OCI-LY7 (cell line): ENCODE measurements at regions not wholly inside any gene's neighbourhood (a gene's known extent, or its start where the extent isn't known, plus 50 kb on each side); places are given as distances from the start of the nearest gene placed in this dataset.

Experiments used
- BruUV-seq: library from RNA; stranded (reverse); fragments of 400-500 nt; replicated peaks from 2 replicates; lab custom pipeline; 2021; lab: Mats Ljungman, UMichigan
- CTCF ChIA-PET: fragments of 300-600 bp; sonication (Branson Sonifier 250); formaldehyde crosslinking; loops from one replicate; lab custom pipeline; 2022; ENCODE audit warnings: antibody characterized with exemption; ENCODE audit not compliant: unreplicated experiment; lab: Charles Lee
- POLR2A ChIA-PET: fragments of 300-600 bp; sonication (Branson Sonifier 250); formaldehyde crosslinking; loops from one replicate; lab custom pipeline; 2022; ENCODE audit warnings: antibody characterized with exemption; lab: Charles Lee
- DNase-seq: peaks from one replicate; pipeline ENCODE4 v3.0.0-alpha.2; 2015; ENCODE audit warnings: low spot score
- H2AFZ ChIP-seq: fragments of 200-600 bp; sonication (generic), shearing (Covaris generic); 2 replicates; pipeline ENCODE4 v1.6.1; 2014; ENCODE audit warnings: mild to moderate bottlenecking, antibody characterized with exemption, low read length, moderate library complexity
- H3K27ac ChIP-seq: fragments of 200-600 bp; sonication (generic); 2 replicates; pipeline ENCODE4 v1.5.1; 2014; ENCODE audit warnings: mixed run types, low read depth, mild to moderate bottlenecking, moderate library complexity, low read length, inconsistent platforms; ENCODE audit not compliant: poor library complexity, severe bottlenecking
- H3K36me3 ChIP-seq: fragments of 200-600 bp; sonication (generic); 2 replicates; pipeline ENCODE4 v1.6.1; 2014; ENCODE audit warnings: mild to moderate bottlenecking, antibody characterized with exemption, low read length, moderate library complexity, mixed read lengths; ENCODE audit not compliant: insufficient read depth
- H3K4me1 ChIP-seq: fragments of 200-600 bp; sonication (generic); 2 replicates; pipeline ENCODE4 v1.5.1; 2014; ENCODE audit warnings: mild to moderate bottlenecking, low read length; ENCODE audit not compliant: insufficient read depth, poor library complexity, severe bottlenecking
- H3K4me2 ChIP-seq: fragments of 200-600 bp; sonication (generic); 2 replicates; pipeline ENCODE4 v1.6.1; 2014; ENCODE audit warnings: mild to moderate bottlenecking, low read length
- H3K4me3 ChIP-seq: fragments of 200-600 bp; sonication (generic); 2 replicates; pipeline ENCODE4 v1.5.1; 2014; ENCODE audit warnings: mild to moderate bottlenecking, low read depth, low read length; ENCODE audit not compliant: poor library complexity, severe bottlenecking
- H3K79me2 ChIP-seq: fragments of 200-600 bp; sonication (generic); 2 replicates; pipeline ENCODE4 v1.6.1; 2016; ENCODE audit warnings: low read depth, mild to moderate bottlenecking, low read length, moderate library complexity, mixed read lengths; ENCODE audit not compliant: insufficient read depth
- H3K9me2 ChIP-seq: fragments of 200-600 bp; sonication (generic); 2 replicates; pipeline ENCODE4 v1.6.1; 2016; ENCODE audit warnings: mild to moderate bottlenecking, low read length, mixed read lengths; ENCODE audit not compliant: insufficient read depth
- H3K9me3 ChIP-seq: fragments of 200-600 bp; sonication (generic); 2 replicates; pipeline ENCODE4 v1.6.1; 2014; ENCODE audit warnings: mild to moderate bottlenecking, mixed run types, low read length, mixed read lengths
- H4K20me1 ChIP-seq: fragments of 200-600 bp; sonication (generic); 2 replicates; pipeline ENCODE4 v1.6.1; 2014; ENCODE audit warnings: mild to moderate bottlenecking, antibody characterized with exemption, low read length, moderate library complexity, mixed read lengths; ENCODE audit not compliant: insufficient read depth
- CTCF ChIP-seq: fragments of 200-600 bp; sonication (generic); conservative IDR thresholded peaks from 2 replicates; pipeline ENCODE4 v1.5.1; 2014; ENCODE audit warnings: mild to moderate bottlenecking, antibody characterized with exemption, low read length, moderate library complexity, mixed read lengths
- EZH2phosphoT487 ChIP-seq: fragments of 200-600 bp; sonication (generic); IDR thresholded peaks from 2 replicates; pipeline ENCODE4 v1.6.1; 2018; ENCODE audit warnings: low read depth, borderline replicate concordance, mild to moderate bottlenecking, mixed run types, antibody characterized with exemption, low read length, moderate library complexity, mixed read lengths
- intact Hi-C: fragments of 100-400 bp; cut with micrococcal nuclease; formaldehyde crosslinking; loops from one replicate; pipeline ENCODE4 v1.10.0; 2022; ENCODE audit not compliant: unreplicated experiment

- no peaks in the 10 kb centered on the region for H3K79me2 ChIP-seq
- no peaks in the 10 kb centered on the region for H3K9me2 ChIP-seq
- no peak overlapping the region for H3K4me2 ChIP-seq
- no peak for DNase-seq
- H3K27ac ChIP-seq = no peak overlapping the region
- no peaks in the 10 kb centered on the region for H3K4me1 ChIP-seq
- H4K20me1 ChIP-seq = no peaks in the 10 kb centered on the region
- intact Hi-C loops = no loop called here
- POLR2A ChIA-PET = interaction anchor here (0.8 to 1.4 kb wide), 3 partner anchors 9 to 15 kb away, joined by 3 read pairs; no protein-coding TSS in a partner anchor
- no peak overlapping the region for H3K4me3 ChIP-seq
- no peaks in the 10 kb centered on the region for H3K9me3 ChIP-seq
- BruUV-seq = no TSS peak
- no peak overlapping the region for H2AFZ ChIP-seq
- TF ChIP-seq EZH2phosphoT487 (no peak), CTCF (no peak)
- H3K36me3 ChIP-seq = no peaks in the 10 kb centered on the region
- CTCF ChIA-PET = no interaction called here
Observed at GRCh38 chr2:184030245-184030644, 568.1 kb upstream of the ZNF804A start.

- H3K4me3 ChIP-seq = no peak overlapping the region
- no peaks in the 10 kb centered on the region for H3K36me3 ChIP-seq
- H2AFZ ChIP-seq = no peak overlapping the region
- ChIA-PET POLR2A (interaction anchor here (0.6 to 1.4 kb wide), 3 partner anchors 10 to 1469 kb away, joined by 3 to 5 read pairs (median 3); no protein-coding TSS in a partner anchor), CTCF (no interaction called here)
- no peak overlapping the region for H3K4me2 ChIP-seq
- BruUV-seq = no TSS peak
- H3K9me3 ChIP-seq = no peaks in the 10 kb centered on the region
- H3K27ac ChIP-seq = no peak overlapping the region
- no peaks in the 10 kb centered on the region for H3K79me2 ChIP-seq
- intact Hi-C loops = no loop called here
- no peak for DNase-seq
- no peaks in the 10 kb centered on the region for H3K9me2 ChIP-seq
- H4K20me1 ChIP-seq = no peaks in the 10 kb centered on the region
- no peak for TF ChIP-seq EZH2phosphoT487
- no peak for TF ChIP-seq CTCF
- H3K4me1 ChIP-seq = no peaks in the 10 kb centered on the region
Observed at GRCh38 chr2:184030989-184031388, 567.3 kb upstream of the ZNF804A start.

DNA sequence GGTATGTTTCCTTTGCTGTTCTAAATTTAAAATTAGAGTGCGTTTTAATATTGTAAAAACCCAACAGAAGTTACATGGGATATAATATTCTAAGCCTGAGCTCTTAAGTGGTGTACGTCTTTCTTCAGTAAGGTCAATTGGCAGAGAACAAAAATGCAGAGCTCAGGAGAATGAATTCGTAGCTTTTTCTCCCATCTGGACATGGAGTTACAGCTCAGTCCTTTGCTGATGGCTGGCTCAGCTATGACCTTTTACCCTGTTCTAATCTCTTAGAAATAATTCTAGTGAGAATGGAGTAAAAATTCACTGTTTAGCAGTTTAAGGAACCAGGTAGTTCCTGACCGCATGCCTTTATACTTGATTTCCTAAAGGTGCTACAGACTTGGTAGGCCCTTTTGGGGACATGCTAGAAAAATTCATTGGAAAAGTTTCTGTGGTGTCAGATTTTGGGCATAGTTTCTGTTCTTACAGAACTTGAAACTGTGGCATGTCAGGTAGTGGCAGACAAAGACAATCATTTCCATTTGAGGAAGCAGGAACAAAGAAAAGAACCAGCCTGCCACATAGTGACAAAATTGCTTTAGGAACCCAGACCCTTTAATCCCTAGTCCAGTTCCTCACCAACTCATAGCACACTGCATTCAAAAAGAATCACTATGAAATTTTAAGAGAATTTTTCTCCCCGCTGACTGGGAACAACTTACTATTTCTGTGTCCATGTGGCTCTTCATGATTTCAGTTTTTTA lies 566.8 kb upstream of the ZNF804A start:
- ChIA-PET POLR2A (interaction anchor here (0.6 to 1.4 kb wide), 3 partner anchors 9 to 1468 kb away, joined by 3 to 5 read pairs (median 3); no protein-coding TSS in a partner anchor), CTCF (no interaction called here)
- no peak for DNase-seq
- Histone ChIP-seq H3K4me2 (no peak overlapping the region), H3K4me3 (no peak overlapping the region), H3K36me3 (no peaks in the 10 kb centered on the region), H3K9me2 (no peaks in the 10 kb centered on the region), H3K79me2 (no peaks in the 10 kb centered on the region), H2AFZ (no peak overlapping the region), H3K27ac (no peak overlapping the region), H4K20me1 (no peaks in the 10 kb centered on the region), H3K4me1 (no peaks in the 10 kb centered on the region), H3K9me3 (no peaks in the 10 kb centered on the region)
- TF ChIP-seq CTCF (no peak), EZH2phosphoT487 (no peak)
- BruUV-seq = no TSS peak
- intact Hi-C loops = no loop called here
